Activated naive CD4-positive, alpha-beta T cell treated with anti-CD3 and anti-CD28 coated beads, Interleukin-2, amount 10 ng/mL, durations not matched to agents 7 days and 5 days (primary cell): ENCODE measurements at regions not wholly inside any gene's neighbourhood (a gene's known extent, or its start where the extent isn't known, plus 50 kb on each side); places are given as distances from the start of the nearest gene placed in this dataset.

Source experiments
- CTCF ChIA-PET: fragments of 350-600 bp; sonication (Branson Sonifier 250); formaldehyde crosslinking; loops from one replicate; lab custom pipeline; 2021; ENCODE audit warnings: antibody characterized with exemption; lab: Charles Lee
- DNase-seq: peaks from one replicate; pipeline ENCODE4 v3.0.0-alpha.2; 2020
- H3K27ac Mint-ChIP-seq: one replicate; pipeline ENCODE4 v1.8.0; 2021; ENCODE audit warnings: mild to moderate bottlenecking, moderate library complexity, mixed read lengths
- H3K27me3 Mint-ChIP-seq: one replicate; pipeline ENCODE4 v1.8.0; 2021; ENCODE audit warnings: mild to moderate bottlenecking, mixed read lengths
- H3K36me3 Mint-ChIP-seq: one replicate; pipeline ENCODE4 v1.8.0; 2021; ENCODE audit warnings: mixed read lengths
- H3K4me1 Mint-ChIP-seq: one replicate; pipeline ENCODE4 v1.8.0; 2021; ENCODE audit warnings: mixed read lengths
- H3K4me3 Mint-ChIP-seq: one replicate; pipeline ENCODE4 v1.8.0; 2021; ENCODE audit warnings: mild to moderate bottlenecking, moderate library complexity, mixed read lengths
- H3K9me3 Mint-ChIP-seq: one replicate; pipeline ENCODE4 v1.8.0; 2021; ENCODE audit warnings: mixed read lengths

- Mint-ChIP-seq H3K4me3 (no peak overlapping the region), H3K9me3 (peaks cover 10% of the 10 kb centered on the region), H3K27me3 (no peaks in the 10 kb centered on the region), H3K27ac (no peak overlapping the region), H3K36me3 (no peaks in the 10 kb centered on the region), H3K4me1 (no peaks in the 10 kb centered on the region)
- CTCF ChIA-PET, result no interaction called here
- no peak for DNase-seq
These were observed 242.3 kb upstream of the PPARGC1A start for GRCh38 chr4:24131954-24132673.

GRCh38 chr4:24130637-24131036 is 240.8 kb upstream of the PPARGC1A start:
- Mint-ChIP-seq H3K9me3 (peaks cover 10% of the 10 kb centered on the region), H3K36me3 (no peaks in the 10 kb centered on the region), H3K27ac (no peak overlapping the region), H3K27me3 (no peaks in the 10 kb centered on the region), H3K4me3 (no peak overlapping the region), H3K4me1 (no peaks in the 10 kb centered on the region)
- DNase-seq, result no peak
- CTCF ChIA-PET, result no interaction called here

- H3K4me3 Mint-ChIP-seq, result no peak overlapping the region
- H3K9me3 Mint-ChIP-seq, result peaks cover 10% of the 10 kb centered on the region
- no peaks in the 10 kb centered on the region for H3K36me3 Mint-ChIP-seq
- H3K27me3 Mint-ChIP-seq, result no peaks in the 10 kb centered on the region
- no peaks in the 10 kb centered on the region for H3K4me1 Mint-ChIP-seq
- no peak overlapping the region for H3K27ac Mint-ChIP-seq
- DNase-seq, result no peak
- CTCF ChIA-PET, result no interaction called here
These were observed 236.9 kb upstream of the PPARGC1A start for GRCh38 chr4:24126776-24127175.

- CTCF ChIA-PET, result no interaction called here
- H3K4me3 Mint-ChIP-seq, result no peak overlapping the region
- H3K27me3 Mint-ChIP-seq, result no peaks in the 10 kb centered on the region
- no peak for DNase-seq
- H3K36me3 Mint-ChIP-seq, result no peaks in the 10 kb centered on the region
- H3K9me3 Mint-ChIP-seq, result peaks cover 2% of the 10 kb centered on the region
- H3K4me1 Mint-ChIP-seq, result no peaks in the 10 kb centered on the region
- H3K27ac Mint-ChIP-seq, result no peak overlapping the region
These were observed 231.7 kb upstream of the PPARGC1A start for GRCh38 chr4:24121395-24122175.

GRCh38 chr4:24117975-24118374 is 228.1 kb upstream of the PPARGC1A start:
- Mint-ChIP-seq H3K4me1 (no peaks in the 10 kb centered on the region), H3K27ac (no peak overlapping the region), H3K27me3 (no peaks in the 10 kb centered on the region), H3K36me3 (no peaks in the 10 kb centered on the region), H3K9me3 (peaks cover 2% of the 10 kb centered on the region), H3K4me3 (no peak overlapping the region)
- no peak for DNase-seq
- CTCF ChIA-PET, result no interaction called here

- no peaks in the 10 kb centered on the region for H3K4me1 Mint-ChIP-seq
- no peak overlapping the region for H3K4me3 Mint-ChIP-seq
- no peaks in the 10 kb centered on the region for H3K27me3 Mint-ChIP-seq
- H3K27ac Mint-ChIP-seq, result no peak overlapping the region
- no peaks in the 10 kb centered on the region for H3K36me3 Mint-ChIP-seq
- CTCF ChIA-PET, result no interaction called here
- no peak for DNase-seq
- no peaks in the 10 kb centered on the region for H3K9me3 Mint-ChIP-seq
These were observed 226.3 kb upstream of the PPARGC1A start for GRCh38 chr4:24116107-24116506.

- no peaks in the 10 kb centered on the region for H3K36me3 Mint-ChIP-seq
- no peak for DNase-seq
- H3K27ac Mint-ChIP-seq, result no peak overlapping the region
- no peaks in the 10 kb centered on the region for H3K9me3 Mint-ChIP-seq
- CTCF ChIA-PET, result no interaction called here
- no peaks in the 10 kb centered on the region for H3K4me1 Mint-ChIP-seq
- H3K27me3 Mint-ChIP-seq, result no peaks in the 10 kb centered on the region
- no peak overlapping the region for H3K4me3 Mint-ChIP-seq
These were observed 225.2 kb upstream of the PPARGC1A start for GRCh38 chr4:24114919-24115500.

- CTCF ChIA-PET, result no interaction called here
- Mint-ChIP-seq H3K9me3 (no peaks in the 10 kb centered on the region), H3K27me3 (no peaks in the 10 kb centered on the region), H3K36me3 (no peaks in the 10 kb centered on the region), H3K4me3 (no peak overlapping the region), H3K4me1 (no peaks in the 10 kb centered on the region), H3K27ac (no peak overlapping the region)
- no peak for DNase-seq
These were observed 224.6 kb upstream of the PPARGC1A start for GRCh38 chr4:24114444-24114843.

GRCh38 chr4:24112466-24112865 is 222.6 kb upstream of the PPARGC1A start:
- Mint-ChIP-seq H3K27me3 (no peaks in the 10 kb centered on the region), H3K4me1 (no peaks in the 10 kb centered on the region), H3K27ac (no peak overlapping the region), H3K36me3 (no peaks in the 10 kb centered on the region), H3K9me3 (no peaks in the 10 kb centered on the region), H3K4me3 (no peak overlapping the region)
- DNase-seq, result no peak
- CTCF ChIA-PET, result no interaction called here

GRCh38 chr4:24108567-24108966 is 218.7 kb upstream of the PPARGC1A start:
- no peaks in the 10 kb centered on the region for H3K36me3 Mint-ChIP-seq
- no peaks in the 10 kb centered on the region for H3K4me1 Mint-ChIP-seq
- H3K27me3 Mint-ChIP-seq, result no peaks in the 10 kb centered on the region
- no peak overlapping the region for H3K27ac Mint-ChIP-seq
- no peak for DNase-seq
- CTCF ChIA-PET, result no interaction called here
- no peak overlapping the region for H3K4me3 Mint-ChIP-seq
- no peaks in the 10 kb centered on the region for H3K9me3 Mint-ChIP-seq

- no peaks in the 10 kb centered on the region for H3K4me1 Mint-ChIP-seq
- no peaks in the 10 kb centered on the region for H3K36me3 Mint-ChIP-seq
- no peak overlapping the region for H3K4me3 Mint-ChIP-seq
- H3K27me3 Mint-ChIP-seq, result no peaks in the 10 kb centered on the region
- H3K9me3 Mint-ChIP-seq, result no peaks in the 10 kb centered on the region
- no peak for DNase-seq
- CTCF ChIA-PET, result no interaction called here
- H3K27ac Mint-ChIP-seq, result no peak overlapping the region
These were observed 215.6 kb upstream of the PPARGC1A start for GRCh38 chr4:24105327-24106038.

- Mint-ChIP-seq H3K4me3 (no peak overlapping the region), H3K9me3 (no peaks in the 10 kb centered on the region), H3K27ac (no peak overlapping the region), H3K4me1 (no peaks in the 10 kb centered on the region), H3K27me3 (no peaks in the 10 kb centered on the region), H3K36me3 (no peaks in the 10 kb centered on the region)
- DNase-seq, result no peak
- CTCF ChIA-PET, result no interaction called here
These were observed 214.3 kb upstream of the PPARGC1A start for GRCh38 chr4:24104158-24104565.

- no peaks in the 10 kb centered on the region for H3K4me1 Mint-ChIP-seq
These were observed 213.7 kb upstream of the PPARGC1A start for GRCh38 chr4:24103434-24104157.

GRCh38 chr4:24102621-24103020 is 212.8 kb upstream of the PPARGC1A start:
- Mint-ChIP-seq H3K4me3 (no peak overlapping the region), H3K27me3 (no peaks in the 10 kb centered on the region), H3K9me3 (no peaks in the 10 kb centered on the region), H3K27ac (no peak overlapping the region), H3K36me3 (no peaks in the 10 kb centered on the region), H3K4me1 (no peaks in the 10 kb centered on the region)
- CTCF ChIA-PET, result no interaction called here
- DNase-seq, result no peak

More at GRCh38 chr4:24103434-24104157, 213.7 kb upstream of the PPARGC1A start:
- no peaks in the 10 kb centered on the region for H3K36me3 Mint-ChIP-seq
- no peaks in the 10 kb centered on the region for H3K27me3 Mint-ChIP-seq
- no peaks in the 10 kb centered on the region for H3K9me3 Mint-ChIP-seq
- no peak overlapping the region for H3K27ac Mint-ChIP-seq
- DNase-seq, result no peak
- H3K4me3 Mint-ChIP-seq, result no peak overlapping the region
- CTCF ChIA-PET, result no interaction called here
